GM18868 (cell line): ENCODE measurements at regions not wholly inside any gene's neighbourhood (a gene's known extent, or its start where the extent isn't known, plus 50 kb on each side); places are given as distances from the start of the nearest gene placed in this dataset.
A peak's percentile ranks its signal among the peaks of the same experiment; 100 is the strongest.
"Not testable (repeated sequence)": the region's sequence is repeated elsewhere in the genome, so short reads cannot be mapped to it uniquely, and the experiment has no call there.

Experiments used
- ATAC-seq: cut with Tn5 transposase; IDR thresholded peaks from one replicate; pipeline ENCODE4 v1.9.1; 2021; ENCODE audit warnings: mild to moderate bottlenecking, moderate library complexity; ENCODE audit not compliant: unreplicated experiment

DNA sequence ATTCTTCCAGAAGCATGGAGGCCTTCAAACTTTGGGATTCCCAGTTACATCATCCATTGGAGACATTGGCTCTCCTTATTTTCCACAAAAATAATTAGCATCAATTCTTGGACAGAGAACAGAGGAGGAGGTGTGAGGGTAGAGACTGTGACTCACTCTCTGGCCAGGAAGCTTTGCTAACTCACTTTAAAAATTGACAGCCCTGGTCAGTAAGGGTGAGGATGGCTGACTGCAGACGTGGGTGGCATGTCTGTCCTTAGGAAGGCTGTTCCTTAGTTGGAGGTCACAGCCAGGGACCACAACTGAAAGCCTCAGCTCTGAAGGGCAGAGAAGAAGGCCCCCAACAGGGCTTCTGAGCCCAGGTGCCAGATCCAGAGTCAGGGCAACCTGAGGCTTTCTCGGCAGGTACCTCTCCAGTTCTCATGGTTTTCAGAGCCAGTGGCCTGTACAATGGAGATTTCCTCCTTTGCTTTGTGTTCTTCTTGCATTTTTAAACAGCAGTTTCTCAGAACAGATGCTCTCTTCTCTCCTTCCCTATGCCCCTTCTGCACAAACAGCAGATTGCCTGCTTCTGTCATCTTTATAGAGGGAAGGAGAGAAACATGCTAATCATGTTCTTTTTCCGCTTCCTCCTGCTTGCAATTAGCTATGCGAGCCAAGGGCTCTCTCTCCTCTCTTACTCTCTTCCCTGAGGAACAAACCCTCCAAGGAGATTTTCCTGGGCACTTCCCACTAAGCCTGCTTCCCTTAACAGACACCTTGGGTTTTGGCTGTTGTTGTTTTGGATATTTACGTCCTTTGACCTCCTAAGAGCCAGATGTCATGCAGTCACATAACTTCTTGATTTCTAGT is 92.5 kb upstream of the ZNF366 start:
- no peak for ATAC-seq

GRCh38 chr5:72599065-72599433 is 91.8 kb upstream of the ZNF366 start:
- no peak for ATAC-seq

GRCh38 chr5:72598401-72599064 is 91.3 kb upstream of the ZNF366 start:
- ATAC-seq = no peak

- no peak for ATAC-seq
Observed at GRCh38 chr5:72597456-72597948, 90.3 kb upstream of the ZNF366 start.

DNA sequence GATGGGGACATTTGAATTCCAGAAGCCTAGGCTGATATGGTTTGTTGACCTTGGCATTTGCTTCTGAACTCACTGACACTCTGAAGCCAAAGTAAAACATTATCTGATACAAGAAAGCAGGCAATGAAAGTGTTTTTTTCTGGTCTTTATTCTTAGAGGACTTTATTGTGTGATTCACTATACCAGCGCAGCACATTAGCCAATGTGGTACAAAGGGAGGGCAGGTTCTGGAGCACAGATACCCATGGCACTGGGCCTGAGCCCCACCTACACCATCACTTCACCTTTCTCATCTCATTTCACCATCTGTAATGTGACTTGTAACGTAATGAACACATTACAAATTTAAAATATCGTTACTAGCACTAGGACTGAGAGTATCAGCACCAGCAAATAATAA is 89.7 kb upstream of the ZNF366 start:
- ATAC-seq = no peak

DNA sequence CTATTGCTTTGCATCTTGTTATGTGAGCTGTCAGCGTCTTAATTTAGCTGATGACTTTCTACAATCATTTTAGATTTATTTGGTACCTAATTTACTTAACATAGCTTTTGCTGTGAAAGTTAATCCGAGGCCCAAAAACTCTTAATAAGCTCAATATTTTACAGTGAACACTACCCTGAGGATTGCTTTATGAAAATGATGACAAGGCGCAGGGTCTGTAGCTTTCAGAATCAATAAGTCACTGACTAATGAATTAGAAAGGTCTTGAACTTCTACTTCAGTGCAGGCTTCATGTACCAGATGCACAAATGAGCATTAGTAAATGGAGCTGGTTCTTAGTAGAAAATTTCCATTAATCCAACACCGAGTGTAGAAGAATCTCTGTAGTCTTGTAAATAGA is 81.4 kb upstream of the ZNF366 start:
- ATAC-seq = no peak

DNA sequence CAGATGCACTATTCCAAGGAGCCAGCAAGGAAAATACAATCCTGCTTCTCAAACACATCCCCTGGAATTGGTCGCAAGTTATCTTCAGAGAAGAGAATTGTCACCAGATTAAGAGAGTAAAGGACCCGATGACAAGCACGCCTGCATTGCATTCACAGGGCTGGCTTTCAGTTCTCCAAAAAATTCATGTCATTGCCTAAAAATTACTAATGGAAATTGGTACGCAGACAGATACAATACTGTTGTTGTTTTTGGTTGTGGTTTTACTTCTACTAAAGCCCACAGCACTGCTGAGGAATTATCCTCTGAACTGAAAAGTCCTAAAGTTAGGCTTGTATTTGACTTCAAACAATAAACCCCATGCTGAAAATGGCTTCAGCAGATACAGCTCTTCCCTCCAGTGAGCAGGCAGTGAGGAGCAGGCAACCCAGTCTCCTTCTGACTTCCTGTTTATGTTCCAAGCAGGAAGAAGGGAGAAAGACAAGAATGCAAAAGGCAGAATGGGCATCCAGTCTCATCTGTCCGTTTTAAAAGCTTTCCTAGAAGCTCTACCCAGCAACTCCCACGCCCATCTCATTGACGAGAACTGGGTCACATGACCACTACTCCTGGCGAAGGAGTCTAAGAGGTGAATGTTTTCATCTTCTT is 80.6 kb upstream of the ZNF366 start:
- ATAC-seq = no peak

DNA sequence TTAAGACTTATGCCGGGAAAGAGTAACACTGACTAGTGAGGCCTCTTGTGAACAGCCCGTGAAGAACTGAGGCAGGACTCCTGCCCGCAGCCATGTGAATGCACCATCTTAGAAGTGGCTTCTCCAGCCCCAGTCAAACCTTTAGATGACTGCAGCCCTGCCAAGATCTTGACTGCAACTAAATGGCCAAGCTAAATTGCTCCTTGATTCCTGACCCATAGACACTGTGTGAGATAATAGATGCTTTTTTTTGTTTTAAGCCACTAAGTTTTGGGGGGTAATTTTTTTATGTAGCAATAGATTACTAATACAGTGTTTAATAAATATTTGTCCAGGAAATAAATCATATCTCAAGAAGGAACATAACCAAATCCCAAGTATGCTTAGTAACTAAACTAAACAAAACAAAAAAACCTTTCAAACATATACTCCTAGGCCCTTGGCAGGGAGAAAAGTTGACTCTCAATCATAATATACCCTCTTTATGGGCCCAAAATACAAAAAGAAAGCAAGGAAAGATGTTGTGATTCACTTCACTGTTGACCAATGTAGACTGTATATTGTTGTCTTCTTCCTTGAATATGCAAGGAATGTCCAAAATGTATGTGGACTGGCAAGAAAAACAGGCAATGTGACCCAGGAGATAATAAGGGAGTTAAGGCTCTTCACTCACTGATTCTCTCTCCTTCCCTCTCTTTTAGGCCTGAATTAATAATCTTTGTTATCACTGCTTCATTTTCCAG is 79.7 kb upstream of the ZNF366 start:
- ATAC-seq = no peak

GRCh38 chr5:72584466-72584865 is 77.3 kb upstream of the ZNF366 start:
- peak; percentile 55 for ATAC-seq

- not testable (repeated sequence) for ATAC-seq
Observed at GRCh38 chr5:72579290-72579689, 72.1 kb upstream of the ZNF366 start.

DNA sequence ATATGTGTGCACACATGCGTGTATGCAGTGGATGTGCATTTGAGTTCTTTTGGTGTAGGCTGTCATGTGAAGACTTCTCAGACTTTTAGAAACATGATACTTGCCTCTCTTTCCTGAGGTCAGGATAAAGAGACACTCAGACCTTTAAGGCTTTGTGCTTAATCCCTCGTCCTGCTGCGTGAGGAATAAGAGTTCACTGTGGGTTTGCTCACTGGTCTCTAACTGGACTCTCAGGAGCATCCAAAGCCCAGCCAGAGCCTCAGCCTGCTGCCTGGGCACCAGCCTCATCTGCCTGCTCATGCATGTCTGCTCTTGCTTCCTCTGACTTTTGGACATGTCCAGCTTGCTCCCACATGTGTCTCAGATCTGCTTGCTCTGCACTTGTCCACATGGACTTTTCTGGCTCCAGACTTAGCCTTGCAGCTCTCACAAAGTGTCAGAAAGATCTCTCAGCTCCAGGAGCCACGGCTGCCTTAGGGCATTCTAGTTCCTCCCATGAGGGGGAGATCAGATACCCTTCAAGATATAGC is 65.1 kb upstream of the ZNF366 start:
- no peak for ATAC-seq

DNA sequence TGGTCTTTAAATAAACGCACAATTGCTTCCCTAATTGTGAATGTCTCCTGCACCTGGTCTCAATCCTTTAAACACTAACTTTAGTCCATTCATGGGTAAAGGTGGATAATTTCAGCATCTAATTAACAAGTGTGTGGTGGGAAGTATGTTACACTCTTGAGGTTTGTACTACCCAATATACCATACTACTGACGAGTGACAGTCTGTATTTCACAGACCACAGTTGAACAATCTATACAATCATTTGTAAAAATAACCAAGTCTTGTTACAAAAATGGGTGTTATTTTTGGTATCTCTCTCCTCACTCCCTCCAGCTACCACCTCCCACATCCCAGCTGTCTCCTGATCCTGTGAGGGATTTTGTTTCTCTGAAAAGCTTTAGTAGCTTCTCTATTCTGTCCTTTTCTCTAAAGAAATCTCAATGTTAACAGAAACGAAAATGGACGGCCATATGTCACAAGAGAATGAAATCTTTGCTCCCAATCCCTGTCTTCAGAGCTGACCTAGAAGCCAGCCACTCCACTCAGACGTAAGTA is 62.3 kb upstream of the ZNF366 start:
- ATAC-seq = no peak

GRCh38 chr5:72566746-72567145 is 59.5 kb upstream of the ZNF366 start:
- no peak for ATAC-seq

DNA sequence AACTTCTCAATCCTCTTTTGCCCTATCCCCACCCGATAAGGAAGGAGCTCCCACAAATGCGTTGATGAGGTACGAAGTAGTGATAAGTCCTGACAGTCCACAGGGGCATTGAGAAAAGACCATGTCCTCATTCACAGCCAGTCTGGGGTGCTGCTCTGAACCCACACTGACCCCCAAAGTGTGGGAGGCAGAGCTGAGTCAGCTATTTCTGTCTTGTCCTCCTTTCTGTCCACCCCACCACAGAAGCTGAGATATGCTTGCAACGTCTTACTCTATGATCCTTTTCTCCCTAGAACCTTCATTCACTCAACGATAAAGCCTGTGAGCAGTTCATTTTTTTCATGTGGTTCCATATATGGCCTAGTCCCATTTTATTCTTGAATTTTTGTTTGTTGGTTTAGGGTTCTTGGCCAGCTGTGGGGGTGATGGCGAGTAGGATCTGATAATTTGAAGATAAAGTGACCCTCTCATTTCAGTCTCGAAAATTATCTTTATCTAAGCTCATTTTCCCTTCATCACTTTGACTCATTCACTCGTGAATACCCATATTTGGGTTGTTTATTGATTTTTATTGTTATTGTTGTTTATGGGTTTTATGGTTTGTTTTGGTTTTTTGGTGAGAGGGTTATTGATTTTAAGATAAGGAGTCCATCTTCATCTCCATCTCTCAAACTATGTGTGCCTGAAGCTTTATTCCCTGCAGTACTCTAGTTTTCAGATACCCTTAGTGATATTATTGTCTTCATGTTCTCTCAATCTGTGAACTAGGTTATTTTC is 58.5 kb upstream of the ZNF366 start:
- no peak for ATAC-seq

- no peak for ATAC-seq
Observed at GRCh38 chr5:72562717-72563116, 55.5 kb upstream of the ZNF366 start.

DNA sequence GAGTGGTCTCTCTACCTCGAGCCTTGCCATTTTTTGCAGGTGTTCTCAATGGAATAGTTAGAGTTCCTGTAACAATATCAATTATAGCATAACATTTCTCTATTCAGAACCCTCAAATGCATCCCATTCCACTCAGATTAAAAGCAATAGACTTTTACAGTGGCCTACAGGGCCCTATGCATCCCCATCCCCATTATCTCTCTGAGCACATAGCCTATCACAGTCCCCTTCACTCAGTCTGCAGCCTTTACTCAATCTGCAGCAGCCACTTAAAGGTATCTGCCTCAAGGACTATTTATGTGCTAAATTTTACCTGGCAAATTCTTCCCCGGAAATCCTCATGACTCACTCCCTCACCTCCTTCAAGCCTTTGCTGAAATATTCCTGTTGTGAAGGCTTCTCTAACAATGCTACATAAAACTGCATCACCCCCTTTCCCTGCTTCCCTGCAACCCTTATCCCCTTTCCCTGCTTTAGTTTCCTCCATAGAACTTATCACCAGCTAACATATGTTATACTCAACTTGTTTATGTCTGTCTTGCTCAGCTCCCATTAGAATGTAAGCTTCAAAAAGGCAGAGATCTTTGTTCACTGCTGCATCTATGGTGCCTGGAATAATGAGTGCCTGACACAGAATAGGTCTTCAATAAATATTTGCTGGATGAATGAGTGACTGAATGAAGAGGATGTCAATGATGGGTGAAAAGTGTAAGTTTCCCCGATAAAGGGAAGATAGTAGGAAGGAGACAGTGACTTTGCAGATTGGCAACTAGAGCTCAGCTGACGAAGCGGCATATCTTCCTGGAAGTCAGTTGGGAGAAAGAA is 54.1 kb upstream of the ZNF366 start:
- ATAC-seq = no peak

- ATAC-seq = no peak
Observed at GRCh38 chr5:72559866-72560766, 52.9 kb upstream of the ZNF366 start.

DNA sequence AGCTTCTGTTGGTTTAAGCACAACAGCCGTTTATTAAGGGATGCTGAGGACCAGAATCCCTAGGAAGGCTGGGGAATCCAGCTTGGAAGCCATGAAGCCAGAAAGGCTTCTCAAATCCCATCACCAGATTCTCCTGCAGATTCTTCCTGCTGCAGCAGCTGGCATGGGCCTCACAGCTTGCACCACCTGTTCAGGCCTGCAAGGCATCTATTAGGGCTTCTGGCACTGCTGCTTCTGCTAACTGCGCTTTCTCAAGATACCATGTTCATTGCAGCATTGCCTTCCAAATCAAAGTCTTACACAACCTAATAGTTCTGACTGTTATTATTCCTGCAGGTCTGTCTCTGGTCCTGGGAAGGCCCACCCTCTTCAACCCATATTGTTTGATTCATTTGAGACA is 51.2 kb upstream of the ZNF366 start:
- ATAC-seq = no peak
